BE2C (cell line): ENCODE measurements at regions not wholly inside any gene's neighbourhood (a gene's known extent, or its start where the extent isn't known, plus 50 kb on each side); places are given as distances from the start of the nearest gene placed in this dataset.

Experiments
- DNase-seq: peaks from one replicate; pipeline ENCODE4 v3.0.0-alpha.2; 2020
- H3K27me3 ChIP-seq: fragments of 250-450 bp; sonication (Bioruptor Pico); 2 replicates; pipeline ENCODE4 v1.5.1; 2020; ENCODE audit warnings: mild to moderate bottlenecking
- H3K36me3 ChIP-seq: fragments of 250-450 bp; sonication (Bioruptor Pico); 2 replicates; pipeline ENCODE4 v1.5.1; 2020; ENCODE audit warnings: mild to moderate bottlenecking
- H3K4me1 ChIP-seq: fragments of 250-450 bp; sonication (Bioruptor Pico); 2 replicates; pipeline ENCODE4 v1.5.1; 2020
- H3K4me3 ChIP-seq: 2 replicates; pipeline ENCODE4 v1.5.1; 2011; ENCODE audit warnings: low read depth, low read length
- H3K9me3 ChIP-seq: fragments of 250-450 bp; sonication (Bioruptor Pico); 2 replicates; pipeline ENCODE4 v1.5.1; 2020
- CTCF ChIP-seq: IDR thresholded peaks from 2 replicates; pipeline ENCODE4 v1.5.1; 2012; ENCODE audit warnings: mild to moderate bottlenecking, low read depth, low read length

GRCh38 chr10:57790703-57791102, 477.0 kb downstream of the IPMK start:
- no peak for DNase-seq
- Histone ChIP-seq H3K36me3 (no peaks in the 10 kb centered on the region), H3K4me1 (no peaks in the 10 kb centered on the region), H3K4me3 (no peak overlapping the region), H3K9me3 (no peaks in the 10 kb centered on the region), H3K27me3 (no peaks in the 10 kb centered on the region)
- no peak for TF ChIP-seq CTCF

DNA sequence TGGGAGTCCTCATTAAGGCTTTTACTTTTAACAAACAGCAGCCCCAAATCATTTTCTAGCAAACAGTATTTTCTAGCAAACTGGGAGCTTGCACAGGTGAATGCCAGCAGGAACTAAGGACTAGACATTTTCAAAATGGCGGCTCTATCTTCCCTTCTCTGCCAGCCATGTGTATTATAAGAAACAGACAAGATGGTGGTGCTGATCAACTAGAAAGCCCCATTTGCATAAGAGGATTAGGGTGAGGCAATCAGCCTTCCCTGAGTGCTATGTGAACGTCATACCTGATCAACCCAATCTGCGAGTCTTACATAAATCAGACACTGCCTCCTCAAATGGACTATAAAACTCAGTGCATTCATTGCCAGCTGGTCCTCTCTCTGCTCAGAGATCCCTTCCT, 479.6 kb downstream of the IPMK start:
- no peaks in the 10 kb centered on the region for H3K27me3 ChIP-seq
- no peaks in the 10 kb centered on the region for H3K4me1 ChIP-seq
- DNase-seq = no peak
- H3K4me3 ChIP-seq = no peak overlapping the region
- H3K9me3 ChIP-seq = no peaks in the 10 kb centered on the region
- no peak for TF ChIP-seq CTCF
- H3K36me3 ChIP-seq = no peaks in the 10 kb centered on the region

DNA sequence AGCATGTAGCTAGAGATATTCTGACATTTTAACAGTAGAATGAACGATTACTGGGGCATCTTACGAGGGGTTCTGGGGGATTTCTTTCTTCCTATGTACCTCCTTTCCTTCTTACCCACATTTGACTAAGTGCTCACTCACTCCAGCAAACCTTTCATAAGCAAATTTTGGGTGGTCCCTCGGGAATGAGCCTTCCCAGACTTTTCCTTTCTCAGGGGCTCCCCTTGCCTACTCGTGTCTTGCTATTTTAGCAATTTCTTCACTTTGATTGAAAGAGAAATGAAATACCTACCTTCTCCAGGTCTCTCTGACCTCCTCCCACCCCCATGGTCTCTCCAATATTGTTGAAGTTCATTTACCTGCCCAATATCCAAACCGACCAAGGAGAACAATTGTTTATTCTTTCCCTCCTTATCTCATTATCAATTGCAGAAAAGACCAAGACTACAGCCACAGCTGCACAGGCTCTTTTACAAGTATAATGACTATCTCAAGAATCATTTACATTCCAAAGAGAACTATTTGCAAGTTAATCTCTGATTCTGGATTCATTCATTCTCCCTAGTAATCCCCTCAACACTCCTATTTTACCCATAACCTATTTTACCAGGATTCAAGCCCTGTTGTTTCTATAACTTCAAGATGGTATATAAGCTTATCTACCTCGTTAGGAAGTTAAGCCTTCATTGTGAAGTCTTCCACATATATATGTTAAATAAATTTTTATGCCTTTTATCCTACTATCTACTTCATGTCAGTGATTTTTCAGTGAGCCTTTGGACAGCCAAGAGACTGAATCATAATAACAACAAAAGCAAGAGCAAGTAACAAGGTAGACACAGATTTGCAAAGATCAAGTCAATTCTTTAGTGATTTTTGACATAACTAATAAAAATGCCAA, 480.6 kb downstream of the IPMK start:
- Histone ChIP-seq H3K9me3 (no peaks in the 10 kb centered on the region), H3K4me3 (no peak overlapping the region), H3K36me3 (no peaks in the 10 kb centered on the region), H3K27me3 (no peaks in the 10 kb centered on the region), H3K4me1 (no peaks in the 10 kb centered on the region)
- DNase-seq = no peak
- TF ChIP-seq CTCF = no peak

DNA sequence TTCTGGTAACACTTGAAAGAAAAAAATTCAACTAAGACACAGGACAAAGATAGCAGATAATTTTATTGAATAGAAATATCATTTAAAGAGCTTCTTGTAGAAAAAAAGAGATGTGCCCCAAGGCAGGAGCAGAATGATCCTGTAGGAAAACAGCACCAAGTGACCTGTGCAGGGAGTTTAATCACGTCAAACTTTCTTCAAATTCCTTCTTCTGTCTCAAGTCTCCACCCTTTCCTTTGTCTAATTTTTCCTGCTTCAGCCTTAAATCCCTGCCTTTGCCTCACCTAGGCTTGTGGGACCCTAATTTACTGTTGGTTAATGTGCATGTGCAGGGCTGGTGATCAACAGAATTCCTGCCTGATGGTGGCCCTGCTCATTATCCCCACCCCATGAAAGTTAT, 481.4 kb downstream of the IPMK start:
- H3K4me3 ChIP-seq = no peak overlapping the region

GRCh38 chr10:57785546-57785945, 482.1 kb downstream of the IPMK start:
- H3K9me3 ChIP-seq = no peaks in the 10 kb centered on the region
- H3K27me3 ChIP-seq = no peaks in the 10 kb centered on the region
- no peak overlapping the region for H3K4me3 ChIP-seq
- H3K4me1 ChIP-seq = no peaks in the 10 kb centered on the region
- no peak for TF ChIP-seq CTCF
- DNase-seq = no peak
- H3K36me3 ChIP-seq = no peaks in the 10 kb centered on the region

More for the DNA sequence above, 481.4 kb downstream of the IPMK start:
- DNase-seq = no peak
- no peaks in the 10 kb centered on the region for H3K9me3 ChIP-seq
- H3K4me1 ChIP-seq = no peaks in the 10 kb centered on the region
- TF ChIP-seq CTCF = no peak
- H3K36me3 ChIP-seq = no peaks in the 10 kb centered on the region
- H3K27me3 ChIP-seq = no peaks in the 10 kb centered on the region

DNA sequence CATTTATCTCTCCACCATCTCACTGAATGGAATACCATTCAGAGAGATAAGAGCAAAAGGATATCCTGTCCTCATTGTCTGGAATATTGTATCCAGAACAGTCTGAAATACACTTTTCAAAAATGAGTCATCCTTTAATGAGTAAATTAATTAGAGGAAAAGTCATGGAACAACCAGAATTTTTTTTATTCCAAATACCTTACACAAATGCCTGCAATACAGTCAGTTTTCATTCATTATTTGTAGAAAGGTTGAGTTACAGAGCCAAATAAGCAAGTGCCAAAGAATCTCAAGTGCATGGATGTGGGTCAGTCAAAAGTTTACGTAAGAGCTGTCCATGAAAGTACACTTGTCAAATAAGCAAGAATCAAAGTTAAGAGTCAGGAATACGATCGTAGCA, 482.6 kb downstream of the IPMK start:
- DNase-seq = no peak
- no peak for TF ChIP-seq CTCF
- Histone ChIP-seq H3K27me3 (no peaks in the 10 kb centered on the region), H3K4me1 (no peaks in the 10 kb centered on the region), H3K4me3 (no peak overlapping the region), H3K36me3 (no peaks in the 10 kb centered on the region), H3K9me3 (no peaks in the 10 kb centered on the region)
